CD14-positive monocyte (primary cell): ENCODE measurements at regions not wholly inside any gene's neighbourhood (a gene's known extent, or its start where the extent isn't known, plus 50 kb on each side); places are given as distances from the start of the nearest gene placed in this dataset.

Source experiments
- DNase-seq, 3 donors: peaks; one replicate each; pipeline ENCODE4 v3.0.0-alpha.2; 2011 to 2022
- H2AFZ ChIP-seq: 2 replicates; pipeline ENCODE4 v1.6.0; 2012; ENCODE audit warnings: mild to moderate bottlenecking, low read depth, low read length, inconsistent platforms; ENCODE audit not compliant: insufficient read depth, poor library complexity, severe bottlenecking
- H3K27ac ChIP-seq, 2 donors: 1 replicate in 1 of 2; 2 replicates in 1 of 2; pipeline ENCODE4 v1.5.1; 2012 to 2013; ENCODE audit warnings: low read length in 2 of 2, control low read depth in 1 of 2, inconsistent platforms in 1 of 2, low read depth in 1 of 2, mild to moderate bottlenecking in 1 of 2
- H3K27me3 ChIP-seq, 2 donors: one replicate each; pipeline versions ENCODE4 v1.6.0 to v1.6.1; 2011 to 2013; ENCODE audit warnings: low read length in 2 of 2; ENCODE audit not compliant: control insufficient read depth in 2 of 2, insufficient read depth in 2 of 2
- H3K36me3 ChIP-seq, 2 donors: replicated peaks in 1 of 2; 1 replicate in 1 of 2; 2 replicates in 1 of 2; pipeline versions ENCODE4 v1.5.1 to v1.6.1; 2012 to 2013; ENCODE audit warnings: low read length in 2 of 2, control low read depth in 1 of 2, inconsistent platforms in 1 of 2, mild to moderate bottlenecking in 1 of 2; ENCODE audit not compliant: insufficient read depth in 2 of 2, control insufficient read depth in 1 of 2
- H3K4me1 ChIP-seq, 2 donors: 1 replicate in 1 of 2; 2 replicates in 1 of 2; pipeline versions ENCODE4 v1.5.1 to v1.6.1; 2012 to 2013; ENCODE audit warnings: low read length in 2 of 2, control low read depth in 1 of 2, inconsistent platforms in 1 of 2, mild to moderate bottlenecking in 1 of 2, moderate library complexity in 1 of 2; ENCODE audit not compliant: insufficient read depth in 2 of 2, control insufficient read depth in 1 of 2
- H3K4me2 ChIP-seq: replicated peaks from 2 replicates; pipeline ENCODE3; 2012; ENCODE audit warnings: low read length, moderate library complexity, mild to moderate bottlenecking; ENCODE audit not compliant: poor library complexity, severe bottlenecking; ENCODE audit errors: extremely low read depth
- H3K4me3 ChIP-seq, 3 experiments: fragments of 200-600 bp in 1 of 3; sonication (generic) in 1 of 3; replicated peaks in 1 of 3; 1 replicate in 2 of 3; 2 replicates in 1 of 3; pipeline ENCODE4 v1.5.1; 2011 to 2013; ENCODE audit warnings: low read length in 3 of 3, mild to moderate bottlenecking in 3 of 3, control low read depth in 2 of 3, low read depth in 2 of 3, inconsistent platforms in 1 of 3, moderate library complexity in 1 of 3
- H3K79me2 ChIP-seq: 2 replicates; pipeline ENCODE4 v1.6.0; 2012; ENCODE audit warnings: mild to moderate bottlenecking, control low read depth, inconsistent platforms, low read length, moderate library complexity; ENCODE audit not compliant: insufficient read depth
- H3K9ac ChIP-seq: 2 replicates; pipeline ENCODE4 v1.6.0; 2017; ENCODE audit warnings: low read length, mild to moderate bottlenecking; ENCODE audit not compliant: insufficient read depth, poor library complexity, severe bottlenecking
- H3K9me3 ChIP-seq, 2 donors: replicated peaks in 1 of 2; 1 replicate in 1 of 2; 2 replicates in 1 of 2; pipeline versions ENCODE4 v1.5.1 to v1.6.1; 2012 to 2013; ENCODE audit warnings: low read length in 2 of 2, control low read depth in 1 of 2; ENCODE audit not compliant: control insufficient read depth in 1 of 2, insufficient read depth in 1 of 2
- H4K20me1 ChIP-seq: 2 replicates; pipeline ENCODE4 v1.6.0; 2012; ENCODE audit warnings: mild to moderate bottlenecking, low read length, control low read depth, moderate library complexity; ENCODE audit not compliant: insufficient read depth
- H3K27ac Mint-ChIP-seq, 7 donors: one replicate each; pipeline ENCODE4 v1.8.0; 2020; ENCODE audit warnings: mild to moderate bottlenecking in 7 of 7, mixed read lengths in 7 of 7, moderate library complexity in 6 of 7, inconsistent platforms in 2 of 7
- H3K27me3 Mint-ChIP-seq, 3 donors: one replicate each; pipeline ENCODE4 v1.8.0; 2021 to 2022; ENCODE audit warnings: low read depth in 3 of 3, mild to moderate bottlenecking in 3 of 3, mixed read lengths in 3 of 3, moderate library complexity in 3 of 3, inconsistent platforms in 1 of 3
- H3K36me3 Mint-ChIP-seq, 2 donors: one replicate each; pipeline ENCODE4 v1.8.0; 2020; ENCODE audit warnings: mixed read lengths in 2 of 2, inconsistent platforms in 1 of 2, mild to moderate bottlenecking in 1 of 2
- H3K4me1 Mint-ChIP-seq: one replicate; pipeline ENCODE4 v1.8.0; 2020; ENCODE audit warnings: mild to moderate bottlenecking, mixed read lengths
- H3K4me3 Mint-ChIP-seq, 2 donors: one replicate each; pipeline ENCODE4 v1.8.0; 2020; ENCODE audit warnings: mild to moderate bottlenecking in 2 of 2, mixed read lengths in 2 of 2, moderate library complexity in 1 of 2
- H3K9me3 Mint-ChIP-seq, 7 donors: one replicate each; pipeline ENCODE4 v1.8.0; 2020 to 2022; ENCODE audit warnings: mixed read lengths in 7 of 7, mild to moderate bottlenecking in 6 of 7, moderate library complexity in 6 of 7, inconsistent platforms in 2 of 7
- WGBS: methylation state at CpG from one replicate; pipeline ENCODE4 v1.1.5; 2013; ENCODE audit warnings: missing lambda C conversion rate; ENCODE audit not compliant: insufficient coverage; 5-methylcytosine and 5-hydroxymethylcytosine counted together
- intact Hi-C, 2 donors: fragments of 100-400 bp; cut with micrococcal nuclease; formaldehyde crosslinking; loops; one replicate each; pipeline versions ENCODE4 v1.15.0 to v1.15.1; 2023
- TF ChIP-seq, protein P1 (sequence below): fragments of 200-600 bp; IDR thresholded peaks from one replicate; pipeline ENCODE4 v1.8.0; 2022; ENCODE audit warnings: antibody characterized with exemption, mild to moderate bottlenecking

GRCh38 chr14:85788470-85789233 lies 258.7 kb downstream of the FLRT2 start:
- Histone ChIP-seq H3K9ac (no peak overlapping the region), H3K4me1 (no peaks in the 10 kb centered on the region), H4K20me1 (no peaks in the 10 kb centered on the region), H3K27ac (no peak overlapping the region), H3K27me3 (no peaks in the 10 kb centered on the region), H3K79me2 (no peaks in the 10 kb centered on the region), H3K36me3 (no peaks in the 10 kb centered on the region), H2AFZ (no peak overlapping the region), H3K9me3 (no peaks in the 10 kb centered on the region), H3K4me3 (no peak overlapping the region), H3K4me2 (no peak overlapping the region)
- H3K36me3 Mint-ChIP-seq: no peaks in the 10 kb centered on the region
- no peak for DNase-seq
- H3K4me3 Mint-ChIP-seq: no peak overlapping the region
- TF ChIP-seq, protein P1, sequence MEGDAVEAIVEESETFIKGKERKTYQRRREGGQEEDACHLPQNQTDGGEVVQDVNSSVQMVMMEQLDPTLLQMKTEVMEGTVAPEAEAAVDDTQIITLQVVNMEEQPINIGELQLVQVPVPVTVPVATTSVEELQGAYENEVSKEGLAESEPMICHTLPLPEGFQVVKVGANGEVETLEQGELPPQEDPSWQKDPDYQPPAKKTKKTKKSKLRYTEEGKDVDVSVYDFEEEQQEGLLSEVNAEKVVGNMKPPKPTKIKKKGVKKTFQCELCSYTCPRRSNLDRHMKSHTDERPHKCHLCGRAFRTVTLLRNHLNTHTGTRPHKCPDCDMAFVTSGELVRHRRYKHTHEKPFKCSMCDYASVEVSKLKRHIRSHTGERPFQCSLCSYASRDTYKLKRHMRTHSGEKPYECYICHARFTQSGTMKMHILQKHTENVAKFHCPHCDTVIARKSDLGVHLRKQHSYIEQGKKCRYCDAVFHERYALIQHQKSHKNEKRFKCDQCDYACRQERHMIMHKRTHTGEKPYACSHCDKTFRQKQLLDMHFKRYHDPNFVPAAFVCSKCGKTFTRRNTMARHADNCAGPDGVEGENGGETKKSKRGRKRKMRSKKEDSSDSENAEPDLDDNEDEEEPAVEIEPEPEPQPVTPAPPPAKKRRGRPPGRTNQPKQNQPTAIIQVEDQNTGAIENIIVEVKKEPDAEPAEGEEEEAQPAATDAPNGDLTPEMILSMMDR: no peak
- no peaks in the 10 kb centered on the region for H3K4me1 Mint-ChIP-seq
- H3K27ac Mint-ChIP-seq: no peak overlapping the region
- WGBS: no CpG with 5 or more reads among the region's 2 CpGs
- no peaks in the 10 kb centered on the region for H3K27me3 Mint-ChIP-seq
- intact Hi-C loops: no loop called here
- H3K9me3 Mint-ChIP-seq: peaks cover 0 to 15% (median 2%) of the 10 kb centered on the region in 7 donors

- H3K36me3 Mint-ChIP-seq: no peaks in the 10 kb centered on the region
- no peak overlapping the region for H3K27ac ChIP-seq
- 100% methylated on average over 1 of the region's 3 CpGs for WGBS
These were observed 236.4 kb downstream of the FLRT2 start for GRCh38 chr14:85766295-85766694.

More at GRCh38 chr14:85766295-85766694, 236.4 kb downstream of the FLRT2 start:
- intact Hi-C loops: no loop called here
- TF ChIP-seq, protein P1: no peak
- no peaks in the 10 kb centered on the region for H3K4me1 Mint-ChIP-seq
- no peaks in the 10 kb centered on the region for H3K27me3 Mint-ChIP-seq
- no peak overlapping the region for H3K27ac Mint-ChIP-seq
- H3K79me2 ChIP-seq: no peaks in the 10 kb centered on the region
- no peaks in the 10 kb centered on the region for H3K36me3 ChIP-seq
- no peaks in the 10 kb centered on the region for H3K27me3 ChIP-seq
- H3K4me1 ChIP-seq: no peaks in the 10 kb centered on the region
- no peak overlapping the region for H3K4me3 Mint-ChIP-seq
- H2AFZ ChIP-seq: no peak overlapping the region
- H3K9ac ChIP-seq: no peak overlapping the region
- H3K9me3 Mint-ChIP-seq: peaks cover 0 to 5% (median 2%) of the 10 kb centered on the region in 7 donors
- H3K4me2 ChIP-seq: no peak overlapping the region
- no peak for DNase-seq
- H4K20me1 ChIP-seq: no peaks in the 10 kb centered on the region
- H3K9me3 ChIP-seq: no peaks in the 10 kb centered on the region
- H3K4me3 ChIP-seq: no peak overlapping the region
